ENCODE measurements at regions not wholly inside any gene's neighbourhood (a gene's known extent, or its start where the extent isn't known, plus 50 kb on each side); places are given as distances from the start of the nearest gene placed in this dataset.
"Not testable (repeated sequence)": the region's sequence is repeated elsewhere in the genome, so short reads cannot be mapped to it uniquely, and the experiment has no call there.

DNA sequence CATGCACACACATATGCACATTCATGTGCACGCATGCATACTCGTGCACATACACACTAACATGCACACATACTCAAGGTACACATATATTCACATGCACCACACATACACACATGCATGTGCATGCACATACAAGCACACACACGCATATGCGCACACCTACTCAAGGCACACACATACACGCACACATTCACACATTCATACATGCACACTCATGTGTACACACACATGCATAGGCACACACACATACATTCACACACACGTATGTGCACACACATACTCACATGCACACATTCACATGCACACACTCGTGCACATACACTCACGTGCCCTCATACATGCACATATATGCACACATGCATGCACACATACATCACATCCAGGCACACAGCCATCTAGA lies 489.0 kb downstream of the MN1 start:
- H3K4me1 ChIP-seq (ENCODE audit: control insufficient read depth, insufficient read depth, low read length) = peaks cover 45% of the 10 kb centered on the region

DNA sequence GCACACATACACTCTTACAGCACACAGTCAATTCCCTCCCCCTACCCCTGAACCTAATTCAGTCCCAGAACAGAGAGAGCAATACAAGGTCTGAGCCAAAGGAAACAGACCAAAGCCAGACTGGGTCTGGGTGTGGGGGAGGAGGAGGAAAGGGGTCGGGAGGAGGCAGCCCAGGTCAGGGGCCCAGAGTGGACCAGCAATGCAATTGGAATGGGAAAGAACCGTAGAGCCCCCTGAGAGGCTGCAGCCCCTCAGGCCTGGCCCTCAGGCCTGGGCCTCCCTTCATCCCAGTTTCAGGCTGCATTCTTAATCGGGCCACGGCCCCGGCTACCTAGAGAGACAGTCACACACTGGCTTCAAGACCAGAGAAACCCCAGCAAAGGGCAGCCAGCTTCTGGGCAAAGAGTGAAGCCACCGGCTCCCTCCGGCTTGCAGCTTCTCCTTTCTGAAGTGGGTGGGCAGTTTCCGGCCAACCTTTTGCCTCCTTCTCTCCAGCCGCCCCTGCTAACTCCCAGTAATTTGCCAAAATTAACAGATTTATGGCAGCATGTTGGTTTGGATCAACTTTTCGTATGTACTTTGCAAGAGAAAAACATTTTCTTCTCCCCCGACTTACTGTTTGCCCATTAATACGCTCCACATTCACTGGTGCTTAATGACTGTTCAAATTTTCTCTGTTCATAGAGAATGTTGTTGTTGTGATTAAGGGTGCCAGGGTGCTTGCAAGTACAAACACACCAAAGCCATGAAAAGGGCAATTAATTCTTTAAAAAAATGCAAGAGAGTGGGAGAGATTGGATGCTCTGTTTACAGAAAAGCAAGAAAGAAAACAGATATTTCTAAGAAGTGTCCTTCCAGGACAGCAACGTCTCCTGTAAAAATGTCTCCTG lies 488.3 kb downstream of the MN1 start:
- peak; percentile 46 for DNase-seq
- Histone ChIP-seq H3K27me3 (ENCODE audit: control insufficient read depth, insufficient read depth, low read length) (peaks cover 19% of the 10 kb centered on the region), H3K4me1 (ENCODE audit: control insufficient read depth, insufficient read depth, low read length) (peaks cover 45% of the 10 kb centered on the region), H3K9me3 (replicated peaks; ENCODE audit: control insufficient read depth, low read depth, low read length) (peaks cover 3% of the 10 kb centered on the region), H3K27ac (ENCODE audit: low read length) (no peak overlapping the region), H3K4me3 (ENCODE audit: low read length) (no peak overlapping the region), H3K36me3 (ENCODE audit: control insufficient read depth, insufficient read depth, low read length) (no peaks in the 10 kb centered on the region)
- WGBS (ENCODE audit: insufficient coverage) = 32% methylated on average over 9 of the region's 13 CpGs

More for the DNA sequence above, 489.0 kb downstream of the MN1 start:
- WGBS (ENCODE audit: insufficient coverage) = 78% methylated on average over 8 of the region's 8 CpGs
- no peak for DNase-seq
- no peaks in the 10 kb centered on the region for H3K36me3 ChIP-seq (ENCODE audit: control insufficient read depth, insufficient read depth, low read length)
- H3K27me3 ChIP-seq (ENCODE audit: control insufficient read depth, insufficient read depth, low read length) = peaks cover 19% of the 10 kb centered on the region
- H3K27ac ChIP-seq (ENCODE audit: low read length) = no peak overlapping the region
- peaks cover 3% of the 10 kb centered on the region for H3K9me3 ChIP-seq (replicated peaks; ENCODE audit: control insufficient read depth, low read depth, low read length)
- H3K4me3 ChIP-seq (ENCODE audit: low read length) = no peak overlapping the region

DNA sequence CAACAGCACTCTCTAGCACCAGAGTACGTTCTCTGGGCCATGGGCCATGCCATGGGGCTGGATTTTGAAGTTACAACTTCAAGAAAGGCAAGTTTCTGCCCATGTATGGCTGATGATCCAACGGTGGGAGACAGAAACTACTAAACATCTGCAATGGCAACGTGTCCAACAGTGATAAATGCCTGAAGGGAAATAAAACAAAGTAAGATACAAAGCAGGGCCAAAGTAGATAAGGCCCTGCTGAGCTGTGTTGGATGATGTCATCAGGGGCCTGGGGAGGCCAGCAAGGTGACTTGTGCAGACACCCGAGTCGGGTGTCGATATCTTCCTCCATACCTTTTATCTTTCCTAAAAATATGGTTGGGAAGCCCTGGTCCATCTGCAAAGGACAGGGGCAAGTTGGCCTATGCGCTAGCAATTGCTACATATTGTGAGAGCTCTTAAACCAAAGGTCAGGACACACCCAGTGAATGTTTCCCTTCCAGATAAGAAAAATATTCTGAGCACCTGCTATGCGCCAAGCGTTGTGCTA lies 487.2 kb downstream of the MN1 start:
- no peaks in the 10 kb centered on the region for H3K36me3 ChIP-seq (ENCODE audit: control insufficient read depth, insufficient read depth, low read length)
- no peak for DNase-seq
- H3K4me1 ChIP-seq (ENCODE audit: control insufficient read depth, insufficient read depth, low read length) = peaks cover 46% of the 10 kb centered on the region
- H3K27me3 ChIP-seq (ENCODE audit: control insufficient read depth, insufficient read depth, low read length) = peaks cover 19% of the 10 kb centered on the region
- peaks cover 2% of the 10 kb centered on the region for H3K9me3 ChIP-seq (replicated peaks; ENCODE audit: control insufficient read depth, low read depth, low read length)
- no peak overlapping the region for H3K4me3 ChIP-seq (ENCODE audit: low read length)
- WGBS (ENCODE audit: insufficient coverage) = 50% methylated on average over 1 of the region's 9 CpGs
- no peak overlapping the region for H3K27ac ChIP-seq (ENCODE audit: low read length)

- H3K4me3 ChIP-seq (ENCODE audit: low read length) = no peak overlapping the region
- DNase-seq = no peak
- H3K27ac ChIP-seq (ENCODE audit: low read length) = no peak overlapping the region
- H3K27me3 ChIP-seq (ENCODE audit: control insufficient read depth, insufficient read depth, low read length) = peaks cover 17% of the 10 kb centered on the region
- WGBS (ENCODE audit: insufficient coverage) = 82% methylated on average over 4 of the region's 4 CpGs
- peaks cover 38% of the 10 kb centered on the region for H3K4me1 ChIP-seq (ENCODE audit: control insufficient read depth, insufficient read depth, low read length)
- H3K36me3 ChIP-seq (ENCODE audit: control insufficient read depth, insufficient read depth, low read length) = no peaks in the 10 kb centered on the region
- H3K9me3 ChIP-seq (replicated peaks; ENCODE audit: control insufficient read depth, low read depth, low read length) = peaks cover 5% of the 10 kb centered on the region
Observed at GRCh38 chr22:27315833-27316232, 485.7 kb downstream of the MN1 start.

DNA sequence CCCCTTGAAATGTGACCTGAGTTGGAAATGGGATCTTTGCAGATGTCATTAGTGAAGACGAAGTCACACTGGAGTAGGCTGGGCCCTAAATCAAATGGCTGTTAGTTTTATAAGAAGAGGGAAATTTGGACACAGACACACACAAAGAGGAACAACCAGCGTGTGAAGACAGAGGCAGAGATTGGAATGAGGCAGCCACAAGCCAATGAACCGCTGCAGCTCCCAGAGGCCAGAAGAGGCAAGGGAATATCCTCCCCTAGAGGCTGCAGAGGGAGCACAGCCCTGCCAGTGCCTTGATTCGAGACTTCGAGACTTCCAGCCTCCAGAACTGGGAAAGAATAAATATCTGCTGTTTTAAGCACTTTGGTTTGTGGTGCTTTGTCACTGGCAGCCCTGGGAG lies 484.5 kb downstream of the MN1 start:
- no peak for DNase-seq

DNA sequence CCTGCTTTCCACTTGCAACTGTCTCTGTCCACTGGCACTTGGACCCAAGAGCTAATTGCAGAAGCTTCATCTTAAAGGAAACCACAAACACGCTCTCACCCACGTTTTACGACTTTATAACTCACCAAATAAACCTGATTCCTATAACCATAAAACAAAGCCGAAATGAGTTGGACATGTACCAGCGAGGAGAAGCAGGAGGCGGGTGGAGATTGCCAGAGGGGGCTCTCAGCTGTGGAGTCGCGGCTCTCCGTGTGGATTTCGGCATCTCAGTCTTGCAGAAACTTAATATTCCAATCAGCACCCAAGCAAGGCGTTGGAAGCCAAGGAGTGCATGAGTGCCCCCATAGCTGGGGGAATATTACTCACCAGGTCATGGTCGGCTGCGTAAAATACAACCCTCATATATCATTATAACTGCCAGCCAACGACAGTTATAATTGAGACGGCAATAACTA lies 483.6 kb downstream of the MN1 start:
- no peak overlapping the region for H3K27ac ChIP-seq (ENCODE audit: low read length)
- DNase-seq = no peak
- WGBS (ENCODE audit: insufficient coverage) = no CpG with 5 or more reads among the region's 15 CpGs
- H3K27me3 ChIP-seq (ENCODE audit: control insufficient read depth, insufficient read depth, low read length) = peaks cover 17% of the 10 kb centered on the region
- no peak overlapping the region for H3K4me3 ChIP-seq (ENCODE audit: low read length)
- H3K36me3 ChIP-seq (ENCODE audit: control insufficient read depth, insufficient read depth, low read length) = no peaks in the 10 kb centered on the region
- H3K9me3 ChIP-seq (replicated peaks; ENCODE audit: control insufficient read depth, low read depth, low read length) = peaks cover 5% of the 10 kb centered on the region
- peaks cover 20% of the 10 kb centered on the region for H3K4me1 ChIP-seq (ENCODE audit: control insufficient read depth, insufficient read depth, low read length)

More for the DNA sequence above, 484.5 kb downstream of the MN1 start:
- peaks cover 26% of the 10 kb centered on the region for H3K4me1 ChIP-seq (ENCODE audit: control insufficient read depth, insufficient read depth, low read length)
- H3K27me3 ChIP-seq (ENCODE audit: control insufficient read depth, insufficient read depth, low read length) = peaks cover 13% of the 10 kb centered on the region
- peaks cover 5% of the 10 kb centered on the region for H3K9me3 ChIP-seq (replicated peaks; ENCODE audit: control insufficient read depth, low read depth, low read length)
- WGBS (ENCODE audit: insufficient coverage) = 65% methylated on average over 3 of the region's 5 CpGs
- H3K27ac ChIP-seq (ENCODE audit: low read length) = no peak overlapping the region
- no peak overlapping the region for H3K4me3 ChIP-seq (ENCODE audit: low read length)
- H3K36me3 ChIP-seq (ENCODE audit: control insufficient read depth, insufficient read depth, low read length) = no peaks in the 10 kb centered on the region

GRCh38 chr22:27318516-27318915 lies 483.0 kb downstream of the MN1 start:
- WGBS (ENCODE audit: insufficient coverage) = 23% methylated on average over 2 of the region's 3 CpGs
- Histone ChIP-seq H3K9me3 (replicated peaks; ENCODE audit: control insufficient read depth, low read depth, low read length) (peaks cover 5% of the 10 kb centered on the region), H3K27me3 (ENCODE audit: control insufficient read depth, insufficient read depth, low read length) (peaks cover 21% of the 10 kb centered on the region), H3K27ac (ENCODE audit: low read length) (peak overlapping the region; percentile 29), H3K4me3 (ENCODE audit: low read length) (no peak overlapping the region), H3K36me3 (ENCODE audit: control insufficient read depth, insufficient read depth, low read length) (no peaks in the 10 kb centered on the region), H3K4me1 (ENCODE audit: control insufficient read depth, insufficient read depth, low read length) (peaks cover 19% of the 10 kb centered on the region)
- DNase-seq = peak; percentile 92

- Histone ChIP-seq H3K27ac (ENCODE audit: low read length) (no peak overlapping the region), H3K9me3 (replicated peaks; ENCODE audit: control insufficient read depth, low read depth, low read length) (peaks cover 5% of the 10 kb centered on the region), H3K4me1 (ENCODE audit: control insufficient read depth, insufficient read depth, low read length) (peaks cover 7% of the 10 kb centered on the region), H3K36me3 (ENCODE audit: control insufficient read depth, insufficient read depth, low read length) (no peaks in the 10 kb centered on the region), H3K4me3 (ENCODE audit: low read length) (no peak overlapping the region), H3K27me3 (ENCODE audit: control insufficient read depth, insufficient read depth, low read length) (peaks cover 28% of the 10 kb centered on the region)
- DNase-seq = no peak
- WGBS (ENCODE audit: insufficient coverage) = 0% methylated on average over 3 of the region's 15 CpGs
Observed at GRCh38 chr22:27323661-27324060, 477.9 kb downstream of the MN1 start.

GRCh38 chr22:27324908-27325307 lies 476.6 kb downstream of the MN1 start:
- H3K4me3 ChIP-seq (ENCODE audit: low read length); H3K9me3 ChIP-seq (replicated peaks; ENCODE audit: control insufficient read depth, low read depth, low read length); H3K36me3 ChIP-seq (ENCODE audit: control insufficient read depth, insufficient read depth, low read length); DNase-seq; H3K27ac ChIP-seq (ENCODE audit: low read length); H3K4me1 ChIP-seq (ENCODE audit: control insufficient read depth, insufficient read depth, low read length): not testable (repeated sequence)
- H3K27me3 ChIP-seq (ENCODE audit: control insufficient read depth, insufficient read depth, low read length) = peaks cover 28% of the 10 kb centered on the region
- WGBS (ENCODE audit: insufficient coverage) = 94% methylated on average over 1 of the region's 1 CpG

DNA sequence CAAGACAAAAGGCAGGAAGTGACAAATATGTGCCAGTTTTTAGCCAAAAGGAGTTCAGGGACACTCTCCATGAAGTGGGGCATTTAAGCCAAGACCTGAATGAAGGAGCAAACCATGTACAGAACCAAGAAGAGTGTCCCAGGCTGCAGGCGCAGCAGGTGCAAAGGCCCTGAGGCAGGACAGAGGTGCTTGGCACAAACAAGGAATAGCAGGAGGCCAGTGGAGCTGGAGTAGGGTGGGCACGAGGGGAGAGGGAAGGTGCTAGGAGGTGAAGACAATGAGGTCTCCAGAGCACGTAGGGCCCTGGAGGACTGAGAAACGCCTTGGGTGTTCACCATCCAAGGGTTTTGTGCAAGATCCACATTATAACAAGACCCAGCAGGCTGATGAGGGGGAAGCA lies 474.1 kb downstream of the MN1 start:
- Histone ChIP-seq H3K27me3 (ENCODE audit: control insufficient read depth, insufficient read depth, low read length) (peaks cover 35% of the 10 kb centered on the region), H3K27ac (ENCODE audit: low read length) (no peak overlapping the region), H3K36me3 (ENCODE audit: control insufficient read depth, insufficient read depth, low read length) (no peaks in the 10 kb centered on the region), H3K4me3 (ENCODE audit: low read length) (no peak overlapping the region), H3K4me1 (ENCODE audit: control insufficient read depth, insufficient read depth, low read length) (peaks cover 5% of the 10 kb centered on the region), H3K9me3 (replicated peaks; ENCODE audit: control insufficient read depth, low read depth, low read length) (no peaks in the 10 kb centered on the region)
- DNase-seq = no peak
- 76% methylated on average over 3 of the region's 4 CpGs for WGBS (ENCODE audit: insufficient coverage)
